ENCODE measurements at regions not wholly inside any gene's neighbourhood (a gene's known extent, or its start where the extent isn't known, plus 50 kb on each side); places are given as distances from the start of the nearest gene placed in this dataset.

DNA sequence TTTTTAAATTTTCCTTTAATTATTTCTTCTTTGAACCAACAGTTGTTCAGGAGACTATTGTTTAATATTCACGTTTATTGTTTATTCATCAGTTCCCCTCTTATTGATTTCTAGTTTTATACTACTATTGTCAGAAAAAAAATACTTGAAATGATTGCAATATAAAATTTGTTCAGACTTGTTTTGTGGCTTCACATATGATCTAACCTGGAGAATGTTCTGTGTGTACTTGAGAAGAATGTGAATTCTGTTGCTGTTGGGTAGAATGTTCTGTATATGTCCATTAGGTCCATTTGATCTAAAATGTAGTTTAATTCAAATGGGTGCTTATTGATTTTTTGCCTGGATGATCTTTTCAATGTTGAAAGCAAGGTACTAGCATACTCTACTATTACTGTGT is 408.7 kb upstream of the RIOK2 start:
- Histone ChIP-seq H3K36me3 (ENCODE audit: insufficient read depth, low read length) (no peaks in the 10 kb centered on the region), H3K27ac (ENCODE audit: low read depth, low read length) (no peak overlapping the region), H3K9me3 (ENCODE audit: control insufficient read depth in 1 of 2, low read length in 2 of 2) (no peaks in the 10 kb centered on the region), H3K4me3 (ENCODE audit: low read length in 2 of 2) (no peak overlapping the region), H3K27me3 (ENCODE audit: insufficient read depth, low read length) (no peaks in the 10 kb centered on the region), H3K4me1 (ENCODE audit: insufficient read depth, low read length) (no peaks in the 10 kb centered on the region)
- no peak overlapping the region for H3K27ac Mint-ChIP-seq
- no peak for DNase-seq
- H3K9me3 Mint-ChIP-seq, result peaks cover 0 to 21% (median 9%) of the 10 kb centered on the region in 8 donors
- H3K27me3 Mint-ChIP-seq, result no peaks in the 10 kb centered on the region
- ChIA-PET POLR2A (ENCODE audit: partially characterized antibody) (no interaction called here), CTCF (ENCODE audit: partially characterized antibody) (no interaction called here)
- intact Hi-C loops (cut with micrococcal nuclease), result no loop called here
- H3K4me3 Mint-ChIP-seq, result no peak overlapping the region
- no peaks in the 10 kb centered on the region for H3K4me1 Mint-ChIP-seq
- H3K36me3 Mint-ChIP-seq, result peaks cover 0 to 1% of the 10 kb centered on the region in 2 donors

DNA sequence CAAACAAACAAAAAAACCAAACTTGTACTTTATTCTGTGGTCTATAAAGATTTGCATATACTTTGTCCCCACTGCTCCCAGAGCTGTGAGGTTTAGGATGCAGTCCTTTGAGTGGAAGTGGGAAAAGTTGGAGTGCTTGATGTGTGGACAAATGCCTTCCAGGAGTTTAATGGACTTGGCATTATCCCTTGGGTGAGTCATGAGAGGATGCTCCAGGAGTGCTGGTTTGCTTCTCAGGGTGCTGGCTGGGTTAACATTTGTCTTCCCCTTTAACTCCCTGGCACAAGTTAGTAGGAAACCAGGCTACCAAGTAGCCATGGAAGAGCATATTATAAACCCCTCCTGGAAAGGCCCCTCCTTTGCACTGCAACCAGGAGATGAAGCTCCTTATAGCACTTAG is 417.4 kb upstream of the RIOK2 start:
- peaks cover 0 to 57% (median 35%) of the 10 kb centered on the region in 8 donors for H3K9me3 Mint-ChIP-seq
- peaks cover 0 to 4% of the 10 kb centered on the region in 2 donors for H3K9me3 ChIP-seq (ENCODE audit: control insufficient read depth in 1 of 2, low read length in 2 of 2)
- H3K27me3 Mint-ChIP-seq, result no peaks in the 10 kb centered on the region
- no peaks in the 10 kb centered on the region for H3K4me1 Mint-ChIP-seq
- H3K27ac Mint-ChIP-seq, result no peak overlapping the region
- CTCF ChIA-PET (ENCODE audit: partially characterized antibody), result no interaction called here
- POLR2A ChIA-PET (ENCODE audit: partially characterized antibody), result no interaction called here
- DNase-seq, result no peak
- no peaks in the 10 kb centered on the region for H3K36me3 ChIP-seq (ENCODE audit: insufficient read depth, low read length)
- intact Hi-C loops (cut with micrococcal nuclease), result no loop called here
- no peaks in the 10 kb centered on the region for H3K4me1 ChIP-seq (ENCODE audit: insufficient read depth, low read length)
- H3K27ac ChIP-seq (ENCODE audit: low read depth, low read length), result no peak overlapping the region
- no peaks in the 10 kb centered on the region for H3K27me3 ChIP-seq (ENCODE audit: insufficient read depth, low read length)
- no peak overlapping the region for H3K4me3 ChIP-seq (ENCODE audit: low read length in 2 of 2)
- peaks cover 0 to 1% of the 10 kb centered on the region in 2 donors for H3K36me3 Mint-ChIP-seq
- no peak overlapping the region for H3K4me3 Mint-ChIP-seq

DNA sequence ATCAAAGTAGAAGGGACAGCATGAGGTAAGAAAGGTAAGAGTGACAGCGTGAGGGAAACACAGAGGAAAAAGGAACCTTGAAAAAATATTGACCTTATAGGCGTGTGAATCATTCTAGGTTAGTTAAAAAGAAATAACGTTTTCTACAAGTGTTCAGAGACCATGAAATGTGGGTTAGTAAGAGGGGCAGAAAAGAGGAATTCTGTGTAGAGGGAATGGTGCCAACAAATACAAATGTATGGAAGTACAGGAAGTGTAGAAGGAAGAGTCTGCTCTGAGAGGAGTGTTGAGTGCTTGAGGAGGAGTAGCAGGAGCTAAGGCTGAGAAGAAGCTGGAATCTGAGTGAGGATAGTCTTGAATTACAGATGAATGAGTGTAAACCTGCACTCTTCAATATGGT is 418.6 kb upstream of the RIOK2 start:
- Mint-ChIP-seq H3K4me3 (no peak overlapping the region), H3K9me3 (peaks cover 0 to 48% (median 26%) of the 10 kb centered on the region in 8 donors), H3K4me1 (no peaks in the 10 kb centered on the region), H3K27me3 (no peaks in the 10 kb centered on the region), H3K36me3 (no peaks in the 10 kb centered on the region), H3K27ac (no peak overlapping the region)
- no peak for DNase-seq
- no peak overlapping the region for H3K4me3 ChIP-seq (ENCODE audit: low read length in 2 of 2)
- CTCF ChIA-PET (ENCODE audit: partially characterized antibody), result interaction anchor here (1.3 kb wide), 1 partner anchor 11 kb away, joined by 4 read pairs; no protein-coding TSS in a partner anchor
- no peaks in the 10 kb centered on the region for H3K27me3 ChIP-seq (ENCODE audit: insufficient read depth, low read length)
- H3K9me3 ChIP-seq (ENCODE audit: control insufficient read depth in 1 of 2, low read length in 2 of 2), result peaks cover 0 to 4% of the 10 kb centered on the region in 2 donors
- intact Hi-C loops (cut with micrococcal nuclease), result no loop called here
- no peak overlapping the region for H3K27ac ChIP-seq (ENCODE audit: low read depth, low read length)
- H3K4me1 ChIP-seq (ENCODE audit: insufficient read depth, low read length), result no peaks in the 10 kb centered on the region
- POLR2A ChIA-PET (ENCODE audit: partially characterized antibody), result no interaction called here
- no peaks in the 10 kb centered on the region for H3K36me3 ChIP-seq (ENCODE audit: insufficient read depth, low read length)

DNA sequence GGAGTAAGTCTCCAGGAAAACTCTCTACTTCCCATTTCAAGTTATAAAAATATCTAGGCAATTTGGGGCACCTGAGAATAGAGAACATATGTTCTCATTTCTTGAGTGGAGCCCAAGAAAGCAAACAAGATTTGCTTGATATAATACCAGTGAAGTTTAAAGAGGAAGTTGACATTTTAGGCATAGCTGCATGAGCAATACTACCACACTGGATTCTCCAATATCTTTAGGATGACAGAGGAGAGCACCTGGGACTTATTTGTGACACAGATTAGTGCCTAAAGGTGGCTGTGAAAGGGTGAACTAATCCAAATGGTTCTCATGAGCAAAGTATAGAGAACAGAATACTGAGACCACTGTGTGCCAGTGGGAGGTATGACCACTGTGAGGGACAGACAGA is 423.5 kb upstream of the RIOK2 start:
- no peaks in the 10 kb centered on the region for H3K36me3 ChIP-seq (ENCODE audit: insufficient read depth, low read length)

DNA sequence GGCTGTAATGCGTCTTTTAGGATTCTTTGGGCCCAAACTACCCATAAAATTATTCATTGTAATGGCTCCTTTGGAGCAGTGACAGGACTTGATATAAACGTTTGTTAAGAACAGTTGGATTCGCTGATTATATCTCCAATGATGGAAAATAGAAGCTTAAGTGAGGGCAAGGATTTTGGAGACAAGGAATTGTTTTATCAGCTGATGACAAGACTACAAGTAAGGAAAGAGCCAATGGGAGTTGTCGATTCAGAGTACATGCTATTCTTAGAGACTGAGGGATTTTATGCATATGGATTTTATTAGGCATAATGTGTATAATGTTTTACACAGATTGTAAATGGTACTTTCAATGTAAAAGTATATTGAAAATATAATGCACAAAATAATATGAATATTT is 425.5 kb upstream of the RIOK2 start:
- intact Hi-C loops (cut with micrococcal nuclease), result no loop called here

More for the DNA sequence above, 423.5 kb upstream of the RIOK2 start:
- Histone ChIP-seq H3K27ac (ENCODE audit: low read depth, low read length) (no peak overlapping the region), H3K27me3 (ENCODE audit: insufficient read depth, low read length) (no peaks in the 10 kb centered on the region), H3K9me3 (ENCODE audit: control insufficient read depth in 1 of 2, low read length in 2 of 2) (no peaks in the 10 kb centered on the region), H3K4me1 (ENCODE audit: insufficient read depth, low read length) (no peaks in the 10 kb centered on the region), H3K4me3 (ENCODE audit: low read length in 2 of 2) (no peak overlapping the region)
- POLR2A ChIA-PET (ENCODE audit: partially characterized antibody), result no interaction called here
- intact Hi-C loops (cut with micrococcal nuclease), result no loop called here
- CTCF ChIA-PET (ENCODE audit: partially characterized antibody), result no interaction called here
- no peaks in the 10 kb centered on the region for H3K4me1 Mint-ChIP-seq
- H3K9me3 Mint-ChIP-seq, result peaks cover 0 to 21% (median 3%) of the 10 kb centered on the region in 8 donors
- no peaks in the 10 kb centered on the region for H3K36me3 Mint-ChIP-seq
- DNase-seq, result no peak
- no peaks in the 10 kb centered on the region for H3K27me3 Mint-ChIP-seq
- H3K27ac Mint-ChIP-seq, result no peak overlapping the region
- no peak overlapping the region for H3K4me3 Mint-ChIP-seq

DNA sequence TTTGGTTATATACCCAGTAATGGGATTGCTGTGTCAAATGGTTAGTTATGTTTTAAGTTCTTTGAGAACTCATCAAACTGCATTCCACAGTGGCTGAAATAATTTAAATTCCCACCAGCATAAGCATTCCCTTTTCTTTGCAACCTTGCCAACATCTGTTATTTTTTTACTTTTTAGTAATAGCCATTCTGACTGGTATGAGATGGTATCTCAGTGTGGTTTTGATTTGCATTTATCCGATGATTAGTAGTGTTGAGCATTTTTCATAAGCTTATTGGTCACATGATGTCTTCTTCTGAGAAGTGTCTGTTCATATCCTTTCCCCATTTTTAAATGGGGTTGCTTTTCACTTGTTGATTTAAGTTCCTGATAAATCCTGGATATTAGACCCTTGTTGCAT is 435.7 kb upstream of the RIOK2 start:
- intact Hi-C loops (cut with micrococcal nuclease), result no loop called here
- Mint-ChIP-seq H3K9me3 (peaks cover 0 to 16% (median 4%) of the 10 kb centered on the region in 8 donors), H3K27ac (no peak overlapping the region), H3K4me3 (no peak overlapping the region), H3K36me3 (no peaks in the 10 kb centered on the region), H3K4me1 (no peaks in the 10 kb centered on the region), H3K27me3 (no peaks in the 10 kb centered on the region)
- Histone ChIP-seq H3K4me3 (ENCODE audit: low read length in 2 of 2) (no peak overlapping the region), H3K27ac (ENCODE audit: low read depth, low read length) (no peak overlapping the region), H3K36me3 (ENCODE audit: insufficient read depth, low read length) (no peaks in the 10 kb centered on the region), H3K27me3 (ENCODE audit: insufficient read depth, low read length) (no peaks in the 10 kb centered on the region), H3K9me3 (ENCODE audit: control insufficient read depth in 1 of 2, low read length in 2 of 2) (no peaks in the 10 kb centered on the region), H3K4me1 (ENCODE audit: insufficient read depth, low read length) (no peaks in the 10 kb centered on the region)
- DNase-seq, result no peak
- ChIA-PET POLR2A (ENCODE audit: partially characterized antibody) (no interaction called here), CTCF (ENCODE audit: partially characterized antibody) (no interaction called here)

More for the DNA sequence above, 425.5 kb upstream of the RIOK2 start:
- Histone ChIP-seq H3K4me3 (ENCODE audit: low read length in 2 of 2) (no peak overlapping the region), H3K36me3 (ENCODE audit: insufficient read depth, low read length) (no peaks in the 10 kb centered on the region), H3K27me3 (ENCODE audit: insufficient read depth, low read length) (no peaks in the 10 kb centered on the region), H3K27ac (ENCODE audit: low read depth, low read length) (no peak overlapping the region), H3K9me3 (ENCODE audit: control insufficient read depth in 1 of 2, low read length in 2 of 2) (no peaks in the 10 kb centered on the region), H3K4me1 (ENCODE audit: insufficient read depth, low read length) (no peaks in the 10 kb centered on the region)
- DNase-seq, result no peak
- H3K27me3 Mint-ChIP-seq, result no peaks in the 10 kb centered on the region
- CTCF ChIA-PET (ENCODE audit: partially characterized antibody), result no interaction called here
- POLR2A ChIA-PET (ENCODE audit: partially characterized antibody), result no interaction called here
- H3K36me3 Mint-ChIP-seq, result no peaks in the 10 kb centered on the region
- H3K4me1 Mint-ChIP-seq, result no peaks in the 10 kb centered on the region
- peaks cover 0 to 17% (median 0%) of the 10 kb centered on the region in 8 donors for H3K9me3 Mint-ChIP-seq
- no peak overlapping the region for H3K4me3 Mint-ChIP-seq
- H3K27ac Mint-ChIP-seq, result no peak overlapping the region

DNA sequence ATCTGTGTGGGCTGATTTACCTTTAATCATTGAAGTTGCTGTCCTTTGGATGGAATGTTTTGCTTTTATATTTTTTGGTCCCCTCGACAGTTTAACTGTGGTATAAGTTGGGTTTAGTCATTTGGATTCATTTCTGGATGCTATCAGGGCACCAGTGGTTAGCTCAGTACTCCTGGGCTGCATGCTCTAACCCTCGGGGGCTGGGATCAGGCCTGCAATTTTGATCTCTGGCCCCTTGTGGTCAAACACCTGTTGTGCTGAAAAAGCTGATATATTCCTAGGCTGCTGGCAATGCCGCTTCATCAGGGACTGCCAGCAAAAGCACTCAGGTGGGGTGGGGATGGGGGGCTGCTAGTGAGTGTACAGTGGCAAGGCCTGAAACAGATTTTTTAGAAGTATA is 440.4 kb upstream of the RIOK2 start:
- Histone ChIP-seq H3K27me3 (ENCODE audit: insufficient read depth, low read length) (no peaks in the 10 kb centered on the region), H3K9me3 (ENCODE audit: control insufficient read depth in 1 of 2, low read length in 2 of 2) (no peaks in the 10 kb centered on the region), H3K36me3 (ENCODE audit: insufficient read depth, low read length) (no peaks in the 10 kb centered on the region), H3K27ac (ENCODE audit: low read depth, low read length) (no peak overlapping the region), H3K4me3 (ENCODE audit: low read length in 2 of 2) (no peak overlapping the region), H3K4me1 (ENCODE audit: insufficient read depth, low read length) (no peaks in the 10 kb centered on the region)
- POLR2A ChIA-PET (ENCODE audit: partially characterized antibody), result no interaction called here
- CTCF ChIA-PET (ENCODE audit: partially characterized antibody), result no interaction called here
- intact Hi-C loops (cut with micrococcal nuclease), result no loop called here
- H3K4me1 Mint-ChIP-seq, result no peaks in the 10 kb centered on the region
- no peak overlapping the region for H3K4me3 Mint-ChIP-seq
- H3K36me3 Mint-ChIP-seq, result no peaks in the 10 kb centered on the region
- H3K9me3 Mint-ChIP-seq, result peaks cover 0 to 11% (median 4%) of the 10 kb centered on the region in 8 donors
- no peaks in the 10 kb centered on the region for H3K27me3 Mint-ChIP-seq
- DNase-seq, result no peak
- no peak overlapping the region for H3K27ac Mint-ChIP-seq

DNA sequence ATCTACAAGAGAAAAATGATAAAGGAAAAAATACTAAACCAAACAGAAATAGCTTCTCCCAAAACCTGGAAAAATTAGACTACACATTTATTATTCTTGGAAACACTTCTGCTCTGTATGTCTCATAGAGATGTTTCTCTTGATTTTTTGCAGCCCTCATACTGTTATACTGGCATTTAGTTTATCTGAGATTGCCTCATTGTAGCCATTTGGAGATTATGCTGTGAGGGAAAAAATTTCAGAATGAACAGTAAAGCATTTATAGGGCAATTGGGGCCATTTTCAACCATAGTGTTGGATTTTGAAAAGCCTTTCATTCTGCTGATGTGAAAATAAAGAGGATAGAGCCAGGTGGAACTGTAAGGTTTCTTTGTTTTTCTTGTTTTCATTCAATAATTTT is 441.8 kb upstream of the RIOK2 start:
- Histone ChIP-seq H3K4me1 (ENCODE audit: insufficient read depth, low read length) (no peaks in the 10 kb centered on the region), H3K27me3 (ENCODE audit: insufficient read depth, low read length) (no peaks in the 10 kb centered on the region), H3K36me3 (ENCODE audit: insufficient read depth, low read length) (no peaks in the 10 kb centered on the region), H3K4me3 (ENCODE audit: low read length in 2 of 2) (no peak overlapping the region), H3K27ac (ENCODE audit: low read depth, low read length) (no peak overlapping the region), H3K9me3 (ENCODE audit: control insufficient read depth in 1 of 2, low read length in 2 of 2) (no peaks in the 10 kb centered on the region)
- intact Hi-C loops (cut with micrococcal nuclease), result no loop called here
- POLR2A ChIA-PET (ENCODE audit: partially characterized antibody), result no interaction called here
- Mint-ChIP-seq H3K9me3 (peaks cover 0 to 11% (median 0%) of the 10 kb centered on the region in 8 donors), H3K27me3 (no peaks in the 10 kb centered on the region), H3K27ac (no peak overlapping the region), H3K36me3 (no peaks in the 10 kb centered on the region), H3K4me3 (no peak overlapping the region), H3K4me1 (no peaks in the 10 kb centered on the region)
- no peak for DNase-seq
- CTCF ChIA-PET (ENCODE audit: partially characterized antibody), result no interaction called here
